ENCODE measurements at regions not wholly inside any gene's neighbourhood (a gene's known extent, or its start where the extent isn't known, plus 50 kb on each side); places are given as distances from the start of the nearest gene placed in this dataset.
A peak's percentile ranks its signal among the peaks of the same experiment; 100 is the strongest.
"Not testable (repeated sequence)": the region's sequence is repeated elsewhere in the genome, so short reads cannot be mapped to it uniquely, and the experiment has no call there.

- H3K27me3 Mint-ChIP-seq (ENCODE audit: low read depth), result no peaks in the 10 kb centered on the region
- no peak overlapping the region for H3K4me3 Mint-ChIP-seq
- H3K9me3 Mint-ChIP-seq, result no peaks in the 10 kb centered on the region
- DNase-seq (no peak), ATAC-seq (replicated peaks in 1 of 2) (no peak)
- H3K36me3 Mint-ChIP-seq (ENCODE audit: insufficient read depth in 2 of 2), result no peaks in the 10 kb centered on the region
- H3K27ac Mint-ChIP-seq, result no peak overlapping the region
- H3K4me1 Mint-ChIP-seq (ENCODE audit: low read depth), result no peaks in the 10 kb centered on the region
These were observed 218.3 kb upstream of the EDNRB start for GRCh38 chr13:78136966-78137365.

GRCh38 chr13:78133511-78133910, 214.9 kb upstream of the EDNRB start:
- peaks cover 7% of the 10 kb centered on the region for H3K27me3 Mint-ChIP-seq (ENCODE audit: low read depth)
- ATAC-seq (replicated peaks in 1 of 2) (no peak), DNase-seq (no peak)
- H3K9me3 Mint-ChIP-seq, result no peaks in the 10 kb centered on the region
- H3K4me3 Mint-ChIP-seq, result no peak overlapping the region
- no peaks in the 10 kb centered on the region for H3K4me1 Mint-ChIP-seq (ENCODE audit: low read depth)
- no peak overlapping the region for H3K27ac Mint-ChIP-seq
- no peaks in the 10 kb centered on the region for H3K36me3 Mint-ChIP-seq (ENCODE audit: insufficient read depth in 2 of 2)

- no peaks in the 10 kb centered on the region for H3K4me1 Mint-ChIP-seq (ENCODE audit: low read depth)
- ATAC-seq (replicated peaks in 1 of 2) (no peak), DNase-seq (no peak)
- H3K27me3 Mint-ChIP-seq (ENCODE audit: low read depth), result peaks cover 7% of the 10 kb centered on the region
- H3K4me3 Mint-ChIP-seq, result no peak overlapping the region
- H3K27ac Mint-ChIP-seq, result no peak overlapping the region
- H3K36me3 Mint-ChIP-seq (ENCODE audit: insufficient read depth in 2 of 2), result no peaks in the 10 kb centered on the region
- no peaks in the 10 kb centered on the region for H3K9me3 Mint-ChIP-seq
These were observed 213.2 kb upstream of the EDNRB start for GRCh38 chr13:78131811-78132210.

GRCh38 chr13:78131346-78131745, 212.7 kb upstream of the EDNRB start:
- DNase-seq, result no peak

GRCh38 chr13:78129823-78130222, 211.2 kb upstream of the EDNRB start:
- H3K4me1 Mint-ChIP-seq (ENCODE audit: low read depth), result no peaks in the 10 kb centered on the region
- ATAC-seq (replicated peaks in 1 of 2) (no peak), DNase-seq (no peak)
- no peak overlapping the region for H3K27ac Mint-ChIP-seq
- H3K27me3 Mint-ChIP-seq (ENCODE audit: low read depth), result peaks cover 7% of the 10 kb centered on the region
- no peaks in the 10 kb centered on the region for H3K9me3 Mint-ChIP-seq
- no peaks in the 10 kb centered on the region for H3K36me3 Mint-ChIP-seq (ENCODE audit: insufficient read depth in 2 of 2)
- no peak overlapping the region for H3K4me3 Mint-ChIP-seq

More at GRCh38 chr13:78131346-78131745, 212.7 kb upstream of the EDNRB start:
- Mint-ChIP-seq H3K27me3 (ENCODE audit: low read depth) (peaks cover 7% of the 10 kb centered on the region), H3K4me1 (ENCODE audit: low read depth) (no peaks in the 10 kb centered on the region), H3K36me3 (ENCODE audit: insufficient read depth in 2 of 2) (no peaks in the 10 kb centered on the region), H3K9me3 (no peaks in the 10 kb centered on the region), H3K4me3 (no peak overlapping the region), H3K27ac (no peak overlapping the region)
- no peak for ATAC-seq (replicated peaks in 1 of 2)

- H3K9me3 Mint-ChIP-seq, result no peaks in the 10 kb centered on the region
- H3K4me1 Mint-ChIP-seq (ENCODE audit: low read depth), result no peaks in the 10 kb centered on the region
- DNase-seq (no peak), ATAC-seq (replicated peaks in 1 of 2) (no peak)
- no peaks in the 10 kb centered on the region for H3K36me3 Mint-ChIP-seq (ENCODE audit: insufficient read depth in 2 of 2)
- no peak overlapping the region for H3K27ac Mint-ChIP-seq
- peaks cover 7% of the 10 kb centered on the region for H3K27me3 Mint-ChIP-seq (ENCODE audit: low read depth)
- H3K4me3 Mint-ChIP-seq, result no peak overlapping the region
These were observed 210.7 kb upstream of the EDNRB start for GRCh38 chr13:78129359-78129758.

- H3K9me3 Mint-ChIP-seq, result no peaks in the 10 kb centered on the region
These were observed 203.1 kb upstream of the EDNRB start for GRCh38 chr13:78121459-78122348.

GRCh38 chr13:78121001-78121400, 202.4 kb upstream of the EDNRB start:
- ATAC-seq (replicated peaks in 1 of 2) (no peak), DNase-seq (no peak)
- Mint-ChIP-seq H3K36me3 (ENCODE audit: insufficient read depth in 2 of 2) (no peaks in the 10 kb centered on the region), H3K9me3 (no peaks in the 10 kb centered on the region), H3K4me1 (ENCODE audit: low read depth) (peaks cover 12% of the 10 kb centered on the region), H3K27ac (no peak overlapping the region), H3K4me3 (no peak overlapping the region), H3K27me3 (ENCODE audit: low read depth) (peaks cover 30% of the 10 kb centered on the region)

More at GRCh38 chr13:78121459-78122348, 203.1 kb upstream of the EDNRB start:
- no peak overlapping the region for H3K4me3 Mint-ChIP-seq
- H3K27ac Mint-ChIP-seq, result no peak overlapping the region
- H3K27me3 Mint-ChIP-seq (ENCODE audit: low read depth), result peaks cover 28% of the 10 kb centered on the region
- no peaks in the 10 kb centered on the region for H3K36me3 Mint-ChIP-seq (ENCODE audit: insufficient read depth in 2 of 2)
- no peak for ATAC-seq (replicated peaks in 1 of 2)
- peak; percentile 31 to 37 for DNase-seq
- peaks cover 12% of the 10 kb centered on the region for H3K4me1 Mint-ChIP-seq (ENCODE audit: low read depth)

- H3K9me3 Mint-ChIP-seq; H3K4me3 Mint-ChIP-seq; ATAC-seq (replicated peaks in 1 of 2); H3K27ac Mint-ChIP-seq; H3K36me3 Mint-ChIP-seq (ENCODE audit: insufficient read depth in 2 of 2); DNase-seq: not testable (repeated sequence)
- H3K27me3 Mint-ChIP-seq (ENCODE audit: low read depth), result peaks cover 30% of the 10 kb centered on the region
- peaks cover 12% of the 10 kb centered on the region for H3K4me1 Mint-ChIP-seq (ENCODE audit: low read depth)
These were observed 201.5 kb upstream of the EDNRB start for GRCh38 chr13:78120144-78120543.

- ATAC-seq (replicated peaks in 1 of 2); H3K36me3 Mint-ChIP-seq (ENCODE audit: insufficient read depth in 2 of 2); H3K4me3 Mint-ChIP-seq; DNase-seq; H3K27ac Mint-ChIP-seq; H3K9me3 Mint-ChIP-seq: not testable (repeated sequence)
- Mint-ChIP-seq H3K4me1 (ENCODE audit: low read depth) (peaks cover 12% of the 10 kb centered on the region), H3K27me3 (ENCODE audit: low read depth) (peaks cover 18% of the 10 kb centered on the region)
These were observed 198.4 kb upstream of the EDNRB start for GRCh38 chr13:78117070-78117469.

GRCh38 chr13:78105656-78106055, 187.0 kb upstream of the EDNRB start:
- Mint-ChIP-seq H3K27ac (no peak overlapping the region), H3K27me3 (ENCODE audit: low read depth) (no peaks in the 10 kb centered on the region), H3K9me3 (no peaks in the 10 kb centered on the region), H3K4me3 (no peak overlapping the region), H3K4me1 (ENCODE audit: low read depth) (no peaks in the 10 kb centered on the region), H3K36me3 (ENCODE audit: insufficient read depth in 2 of 2) (no peaks in the 10 kb centered on the region)
- no peak for ATAC-seq (replicated peaks in 1 of 2)
- DNase-seq, result no peak

- Mint-ChIP-seq H3K4me3 (no peak overlapping the region), H3K27me3 (ENCODE audit: low read depth) (no peaks in the 10 kb centered on the region)
These were observed 185.3 kb upstream of the EDNRB start for GRCh38 chr13:78103936-78104335.

GRCh38 chr13:78102741-78103140, 184.1 kb upstream of the EDNRB start:
- Mint-ChIP-seq H3K27ac (no peak overlapping the region), H3K36me3 (ENCODE audit: insufficient read depth in 2 of 2) (no peaks in the 10 kb centered on the region), H3K27me3 (ENCODE audit: low read depth) (no peaks in the 10 kb centered on the region), H3K9me3 (no peaks in the 10 kb centered on the region), H3K4me1 (ENCODE audit: low read depth) (no peaks in the 10 kb centered on the region), H3K4me3 (no peak overlapping the region)
- DNase-seq, result no peak
- ATAC-seq (replicated peaks in 1 of 2), result no peak

More at GRCh38 chr13:78103936-78104335, 185.3 kb upstream of the EDNRB start:
- Mint-ChIP-seq H3K36me3 (ENCODE audit: insufficient read depth in 2 of 2) (no peaks in the 10 kb centered on the region), H3K27ac (no peak overlapping the region), H3K9me3 (no peaks in the 10 kb centered on the region), H3K4me1 (ENCODE audit: low read depth) (no peaks in the 10 kb centered on the region)
- ATAC-seq (replicated peaks in 1 of 2) (no peak), DNase-seq (no peak)

Measured in activated T-cell treated with anti-CD3 and anti-CD28 coated beads, Interleukin-2, amount 50 U/mL, for 72 hours (primary cell).